ENCODE measurements at regions not wholly inside any gene's neighbourhood (a gene's known extent, or its start where the extent isn't known, plus 50 kb on each side); places are given as distances from the start of the nearest gene placed in this dataset.

DNA sequence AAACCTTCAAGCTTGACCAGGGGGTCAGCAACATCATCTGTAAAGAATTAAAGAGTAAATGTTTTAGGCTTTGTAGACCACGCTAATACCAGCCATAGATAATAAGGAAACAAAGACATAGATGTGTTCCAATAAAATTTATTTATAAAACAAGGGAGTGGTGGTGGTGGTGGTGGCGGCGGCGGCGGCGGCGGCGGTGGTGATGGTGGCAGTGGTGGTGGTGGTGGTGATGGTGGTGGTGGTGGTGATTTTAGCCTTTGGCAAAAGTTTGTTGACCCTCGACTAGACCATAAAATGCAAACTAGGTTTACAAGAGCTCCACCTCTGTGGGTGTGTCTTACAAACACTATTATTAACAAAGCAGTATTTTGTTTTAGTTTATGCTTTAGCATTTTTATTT lies 222.3 kb upstream of the SPOCK3 start:
- Mint-ChIP-seq H3K4me1 (ENCODE audit: low read depth) (no peaks in the 10 kb centered on the region), H3K36me3 (ENCODE audit: low read depth) (no peaks in the 10 kb centered on the region), H3K27me3 (ENCODE audit: insufficient read depth) (peaks cover 2% of the 10 kb centered on the region; the same call in 1 of the 2 replicates), H3K9me3 (peaks cover 13% of the 10 kb centered on the region), H3K27ac (no peak overlapping the region), H3K4me3 (no peak overlapping the region)
- TF ChIP-seq, protein P1, sequence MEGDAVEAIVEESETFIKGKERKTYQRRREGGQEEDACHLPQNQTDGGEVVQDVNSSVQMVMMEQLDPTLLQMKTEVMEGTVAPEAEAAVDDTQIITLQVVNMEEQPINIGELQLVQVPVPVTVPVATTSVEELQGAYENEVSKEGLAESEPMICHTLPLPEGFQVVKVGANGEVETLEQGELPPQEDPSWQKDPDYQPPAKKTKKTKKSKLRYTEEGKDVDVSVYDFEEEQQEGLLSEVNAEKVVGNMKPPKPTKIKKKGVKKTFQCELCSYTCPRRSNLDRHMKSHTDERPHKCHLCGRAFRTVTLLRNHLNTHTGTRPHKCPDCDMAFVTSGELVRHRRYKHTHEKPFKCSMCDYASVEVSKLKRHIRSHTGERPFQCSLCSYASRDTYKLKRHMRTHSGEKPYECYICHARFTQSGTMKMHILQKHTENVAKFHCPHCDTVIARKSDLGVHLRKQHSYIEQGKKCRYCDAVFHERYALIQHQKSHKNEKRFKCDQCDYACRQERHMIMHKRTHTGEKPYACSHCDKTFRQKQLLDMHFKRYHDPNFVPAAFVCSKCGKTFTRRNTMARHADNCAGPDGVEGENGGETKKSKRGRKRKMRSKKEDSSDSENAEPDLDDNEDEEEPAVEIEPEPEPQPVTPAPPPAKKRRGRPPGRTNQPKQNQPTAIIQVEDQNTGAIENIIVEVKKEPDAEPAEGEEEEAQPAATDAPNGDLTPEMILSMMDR (IDR thresholded peaks at IDR 0.05), result no peak
- no peak for DNase-seq

DNA sequence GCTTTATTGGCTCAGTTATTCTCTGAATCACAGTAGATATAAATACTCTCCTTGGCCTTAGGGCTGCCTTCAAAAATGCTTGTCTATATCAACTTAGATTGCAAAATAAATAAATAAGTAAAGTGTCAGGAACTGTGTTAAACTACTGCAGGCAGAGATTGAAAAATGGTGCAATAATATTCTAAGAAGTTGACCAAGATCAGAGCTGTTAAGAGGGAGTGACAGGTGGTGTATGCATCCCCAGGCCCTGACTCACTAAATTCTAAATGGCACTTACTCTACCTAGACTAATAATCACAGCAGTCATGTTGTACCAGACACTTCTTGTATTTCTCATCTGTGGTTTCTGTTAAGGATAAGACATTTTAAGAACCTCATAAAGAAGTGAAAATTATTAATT lies 235.1 kb upstream of the SPOCK3 start:
- no peaks in the 10 kb centered on the region for H3K36me3 Mint-ChIP-seq (ENCODE audit: low read depth)
- TF ChIP-seq, protein P1 (IDR thresholded peaks at IDR 0.05), result no peak
- H3K9me3 Mint-ChIP-seq, result peaks cover 4% of the 10 kb centered on the region; the same call in 1 of the 2 replicates
- no peaks in the 10 kb centered on the region for H3K27me3 Mint-ChIP-seq (ENCODE audit: insufficient read depth)
- no peak overlapping the region for H3K4me3 Mint-ChIP-seq
- no peak for DNase-seq
- H3K4me1 Mint-ChIP-seq (ENCODE audit: low read depth), result no peaks in the 10 kb centered on the region
- H3K27ac Mint-ChIP-seq, result no peak overlapping the region

DNA sequence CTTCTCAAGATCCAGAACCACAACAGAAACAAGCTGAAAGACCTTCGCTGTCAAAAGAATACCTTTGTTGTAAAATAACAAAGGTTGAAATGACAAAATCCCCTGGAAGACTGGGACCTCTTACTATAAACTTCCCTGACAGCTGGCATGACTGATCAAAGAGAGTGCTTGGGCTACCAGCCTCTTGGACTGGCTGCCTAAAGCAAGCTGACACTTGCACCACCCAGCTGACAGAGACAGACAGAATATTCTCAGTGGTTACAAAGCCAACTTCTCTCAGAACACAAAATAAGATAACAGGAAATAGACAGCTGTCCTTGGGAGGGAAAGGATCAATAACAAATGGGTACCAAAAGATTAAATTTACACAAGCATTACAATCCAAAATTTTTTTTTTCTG lies 241.7 kb upstream of the SPOCK3 start:
- H3K27me3 Mint-ChIP-seq (ENCODE audit: insufficient read depth), result no peaks in the 10 kb centered on the region

DNA sequence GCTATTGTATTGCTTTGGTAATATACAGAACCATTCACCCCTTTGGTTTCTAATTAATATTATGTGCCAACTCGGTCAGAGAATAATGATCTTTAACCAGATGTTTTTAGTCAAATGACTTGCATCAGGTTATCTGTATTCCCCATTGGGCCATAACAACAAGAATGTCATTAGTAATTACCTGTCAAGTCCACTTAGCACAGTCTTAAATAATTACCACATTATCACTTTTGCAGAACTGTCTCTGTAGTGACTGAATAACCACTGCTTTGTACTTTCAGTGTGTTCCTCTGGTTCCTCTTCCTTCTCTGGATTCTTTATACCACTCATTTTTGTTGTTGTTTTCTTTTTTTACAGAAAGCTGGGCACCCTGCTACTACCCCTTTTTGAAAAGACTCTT lies 257.7 kb upstream of the SPOCK3 start:
- Mint-ChIP-seq H3K27ac (no peak overlapping the region), H3K4me1 (ENCODE audit: low read depth) (no peaks in the 10 kb centered on the region), H3K4me3 (no peak overlapping the region), H3K27me3 (ENCODE audit: insufficient read depth) (peaks cover 2% of the 10 kb centered on the region), H3K36me3 (ENCODE audit: low read depth) (no peaks in the 10 kb centered on the region; the same call in 1 of the 2 replicates), H3K9me3 (peaks cover 50% of the 10 kb centered on the region)
- TF ChIP-seq, protein P1 (IDR thresholded peaks at IDR 0.05), result no peak
- no peak for DNase-seq

More for the DNA sequence above, 241.7 kb upstream of the SPOCK3 start:
- no peaks in the 10 kb centered on the region for H3K4me1 Mint-ChIP-seq (ENCODE audit: low read depth)
- peaks cover 44% of the 10 kb centered on the region for H3K9me3 Mint-ChIP-seq
- no peak overlapping the region for H3K27ac Mint-ChIP-seq
- H3K36me3 Mint-ChIP-seq (ENCODE audit: low read depth), result no peaks in the 10 kb centered on the region
- TF ChIP-seq, protein P1 (IDR thresholded peaks at IDR 0.05), result no peak
- no peak overlapping the region for H3K4me3 Mint-ChIP-seq
- no peak for DNase-seq

DNA sequence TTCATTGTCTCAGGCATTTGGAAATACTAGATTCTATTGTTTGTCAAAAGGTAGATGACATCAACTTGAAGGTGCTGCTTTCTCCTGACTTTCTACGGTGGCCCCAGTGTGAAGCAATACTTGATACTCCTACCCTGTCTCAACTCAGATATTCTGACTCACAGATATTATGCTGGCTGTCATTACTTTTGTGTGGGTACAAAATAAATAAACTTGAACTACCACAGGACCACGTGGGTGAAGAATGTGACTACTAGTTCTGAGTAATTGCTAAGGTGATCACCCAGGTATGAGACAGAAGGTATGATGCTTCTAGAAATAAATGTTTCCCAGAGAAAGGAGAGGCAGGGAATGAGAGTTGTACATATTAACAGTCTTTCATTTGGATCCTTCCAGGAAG lies 275.3 kb upstream of the SPOCK3 start:
- H3K27ac Mint-ChIP-seq, result no peak overlapping the region
- H3K36me3 Mint-ChIP-seq (ENCODE audit: low read depth), result no peaks in the 10 kb centered on the region; the same call in 1 of the 2 replicates
- TF ChIP-seq, protein P1 (IDR thresholded peaks at IDR 0.05), result no peak
- peaks cover 44% of the 10 kb centered on the region for H3K9me3 Mint-ChIP-seq
- H3K27me3 Mint-ChIP-seq (ENCODE audit: insufficient read depth), result no peaks in the 10 kb centered on the region; the same call in 1 of the 2 replicates
- no peaks in the 10 kb centered on the region for H3K4me1 Mint-ChIP-seq (ENCODE audit: low read depth)
- no peak for DNase-seq
- H3K4me3 Mint-ChIP-seq, result no peak overlapping the region

DNA sequence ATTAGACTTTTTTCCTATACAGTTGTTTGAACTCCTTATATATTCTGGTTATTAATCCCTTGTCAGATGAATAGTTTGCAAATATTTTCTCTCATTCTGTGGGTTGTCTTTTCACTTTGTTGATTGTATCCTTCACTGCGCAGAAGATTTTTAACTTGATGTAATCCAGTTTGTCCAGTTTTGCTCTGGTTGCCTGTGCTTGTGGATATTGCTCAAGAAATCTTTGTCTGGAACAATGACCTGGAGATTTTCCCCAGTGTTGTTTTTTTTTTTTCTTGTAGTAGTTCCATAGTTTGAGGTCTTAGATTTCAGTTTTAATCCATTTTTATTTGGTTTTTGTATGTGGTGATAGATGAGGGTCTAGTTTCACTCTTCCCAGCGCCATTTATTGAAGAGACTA lies 289.8 kb upstream of the SPOCK3 start:
- TF ChIP-seq, protein P1 (IDR thresholded peaks at IDR 0.05), result no peak
- Mint-ChIP-seq H3K36me3 (ENCODE audit: low read depth) (no peaks in the 10 kb centered on the region; the same call in 1 of the 2 replicates), H3K9me3 (peaks cover 42% of the 10 kb centered on the region), H3K27ac (no peak overlapping the region), H3K27me3 (ENCODE audit: insufficient read depth) (no peaks in the 10 kb centered on the region), H3K4me1 (ENCODE audit: low read depth) (no peaks in the 10 kb centered on the region), H3K4me3 (no peak overlapping the region)
- no peak for DNase-seq

Measured in HFFc6 (cell line).